ENCODE measurements at regions not wholly inside any gene's neighbourhood (a gene's known extent, or its start where the extent isn't known, plus 50 kb on each side); places are given as distances from the start of the nearest gene placed in this dataset.

GRCh38 chr10:130230036-130230435 lies 93.8 kb downstream of the GLRX3 start:
- no peak for DNase-seq (ENCODE audit: low read depth in 3 of 3)

- DNase-seq (ENCODE audit: low read depth in 3 of 3), result no peak
Measured at GRCh38 chr10:130230611-130231010, 94.4 kb downstream of the GLRX3 start.

GRCh38 chr10:130231251-130231741 lies 95.1 kb downstream of the GLRX3 start:
- no peak for DNase-seq (ENCODE audit: low read depth in 3 of 3)

- DNase-seq (ENCODE audit: low read depth in 3 of 3), result no peak
Measured at GRCh38 chr10:130232166-130233034, 96.2 kb downstream of the GLRX3 start.

GRCh38 chr10:130233035-130233360 lies 96.8 kb downstream of the GLRX3 start:
- DNase-seq (ENCODE audit: low read depth in 3 of 3), result no peak

GRCh38 chr10:130233426-130233825 lies 97.2 kb downstream of the GLRX3 start:
- no peak for DNase-seq (ENCODE audit: low read depth in 3 of 3)

GRCh38 chr10:130234171-130234965 lies 98.2 kb downstream of the GLRX3 start:
- DNase-seq (ENCODE audit: low read depth in 3 of 3), result no peak

- no peak for DNase-seq (ENCODE audit: low read depth in 3 of 3)
Measured at GRCh38 chr10:130236711-130237110, 100.5 kb downstream of the GLRX3 start.

- DNase-seq (ENCODE audit: low read depth in 3 of 3), result no peak
Measured at GRCh38 chr10:130240409-130240808, 104.2 kb downstream of the GLRX3 start.

- no peak for DNase-seq (ENCODE audit: low read depth in 3 of 3)
Measured at GRCh38 chr10:130242513-130242912, 106.3 kb downstream of the GLRX3 start.

- no peak for DNase-seq (ENCODE audit: low read depth in 3 of 3)
Measured at GRCh38 chr10:130243015-130243414, 106.8 kb downstream of the GLRX3 start.

- DNase-seq (ENCODE audit: low read depth in 3 of 3), result no peak
Measured at GRCh38 chr10:130244031-130244927, 108.1 kb downstream of the GLRX3 start.

GRCh38 chr10:130244928-130245495 lies 108.8 kb downstream of the GLRX3 start:
- DNase-seq (ENCODE audit: low read depth in 3 of 3), result no peak

- DNase-seq (ENCODE audit: low read depth in 3 of 3), result no peak
Measured at GRCh38 chr10:130246113-130246512, 109.9 kb downstream of the GLRX3 start.

- no peak for DNase-seq (ENCODE audit: low read depth in 3 of 3)
Measured at GRCh38 chr10:130250127-130250526, 113.9 kb downstream of the GLRX3 start.

GRCh38 chr10:130251766-130252165 lies 115.6 kb downstream of the GLRX3 start:
- no peak for DNase-seq (ENCODE audit: low read depth in 3 of 3)

- DNase-seq (ENCODE audit: low read depth in 3 of 3), result no peak
Measured at GRCh38 chr10:130254243-130254642, 118.1 kb downstream of the GLRX3 start.

GRCh38 chr10:130254662-130255061 lies 118.5 kb downstream of the GLRX3 start:
- DNase-seq (ENCODE audit: low read depth in 3 of 3), result no peak

- DNase-seq (ENCODE audit: low read depth in 3 of 3), result no peak
Measured at GRCh38 chr10:130255777-130256176, 119.6 kb downstream of the GLRX3 start.

- DNase-seq (ENCODE audit: low read depth in 3 of 3), result no peak
Measured at GRCh38 chr10:130257897-130258296, 121.7 kb downstream of the GLRX3 start.

- DNase-seq (ENCODE audit: low read depth in 3 of 3), result no peak
Measured at GRCh38 chr10:130259380-130259779, 123.2 kb downstream of the GLRX3 start.

Data from stimulated activated CD4-positive, alpha-beta T cell treated with anti-CD3 and anti-CD28 coated beads, TNF-alpha, amount 100 ng/mL, for 4 hours (primary cell).